ENCODE measurements at regions not wholly inside any gene's neighbourhood (a gene's known extent, or its start where the extent isn't known, plus 50 kb on each side); places are given as distances from the start of the nearest gene placed in this dataset.
"Not testable (repeated sequence)": the region's sequence is repeated elsewhere in the genome, so short reads cannot be mapped to it uniquely, and the experiment has no call there.

- H3K4me3 ChIP-seq; in situ Hi-C loops (cut with MboI; ENCODE audit: low pct_unique_long_range_greater_than_20kb in 2 of 9, low sequenced_read_pairs in 9 of 9, unreplicated experiment in 9 of 9); H3K4me1 ChIP-seq (replicated peaks in 1 of 2); H3K27ac ChIP-seq; ATAC-seq (replicated peaks in 6 of 8): not testable (repeated sequence)
- 0 to 100% (median 82%) methylated on average over 1 of the region's 2 CpGs; no CpG with 5 or more reads in 6 of the 10 experiments for WGBS, 10 experiments
Measured at GRCh38 chr7:150003973-150004372, 130.2 kb downstream of the ATP6V0E2 start.

- in situ Hi-C loops (cut with MboI; ENCODE audit: low pct_unique_long_range_greater_than_20kb in 2 of 9, low sequenced_read_pairs in 9 of 9, unreplicated experiment in 9 of 9); H3K4me3 ChIP-seq; ATAC-seq (replicated peaks in 6 of 8); H3K27ac ChIP-seq; H3K4me1 ChIP-seq (replicated peaks in 1 of 2): not testable (repeated sequence)
- 60 to 100% (median 63%) methylated on average over 1 to 3 of the region's 4 CpGs; no CpG with 5 or more reads in 7 of the 10 experiments for WGBS, 10 experiments
Measured at GRCh38 chr7:150004843-150005242, 131.1 kb downstream of the ATP6V0E2 start.

GRCh38 chr7:150009620-150010303, 136.0 kb downstream of the ATP6V0E2 start:
- in situ Hi-C loops (cut with MboI; ENCODE audit: low pct_unique_long_range_greater_than_20kb in 2 of 9, low sequenced_read_pairs in 9 of 9, unreplicated experiment in 9 of 9); H3K27ac ChIP-seq; ATAC-seq (replicated peaks in 6 of 8); H3K4me1 ChIP-seq (replicated peaks in 1 of 2); H3K4me3 ChIP-seq: not testable (repeated sequence)
- 37 to 40% methylated on average over 2 of the region's 9 CpGs; no CpG with 5 or more reads in 8 of the 10 experiments for WGBS, 10 experiments

GRCh38 chr7:150016651-150017189, 143.0 kb downstream of the ATP6V0E2 start:
- H3K4me1 ChIP-seq (replicated peaks in 1 of 2); H3K27ac ChIP-seq; in situ Hi-C loops (cut with MboI; ENCODE audit: low pct_unique_long_range_greater_than_20kb in 2 of 9, low sequenced_read_pairs in 9 of 9, unreplicated experiment in 9 of 9); ATAC-seq (replicated peaks in 6 of 8); H3K4me3 ChIP-seq: not testable (repeated sequence)
- 29 to 83% (median 65%) methylated on average over 1 to 2 of the region's 3 CpGs; no CpG with 5 or more reads in 6 of the 10 experiments for WGBS, 10 experiments

GRCh38 chr7:150020210-150020609, 146.4 kb downstream of the ATP6V0E2 start:
- ATAC-seq (replicated peaks in 6 of 8); H3K4me3 ChIP-seq; in situ Hi-C loops (cut with MboI; ENCODE audit: low pct_unique_long_range_greater_than_20kb in 2 of 9, low sequenced_read_pairs in 9 of 9, unreplicated experiment in 9 of 9); H3K4me1 ChIP-seq (replicated peaks in 1 of 2); H3K27ac ChIP-seq: not testable (repeated sequence)
- WGBS, 10 experiments: 80 to 86% (median 83%) methylated on average over 1 to 3 of the region's 3 CpGs; no CpG with 5 or more reads in 7 of the 10 experiments

- ATAC-seq (replicated peaks in 6 of 8): peak in 1 of 8 experiments; percentile 45
- in situ Hi-C loops (cut with MboI; ENCODE audit: low pct_unique_long_range_greater_than_20kb in 2 of 9, low sequenced_read_pairs in 9 of 9, unreplicated experiment in 9 of 9): loop anchor here in 1 of 9 experiments (25.0 kb wide), 1 partner anchor 138 kb away; no protein-coding TSS in a partner anchor
- H3K4me3 ChIP-seq; H3K4me1 ChIP-seq (replicated peaks in 1 of 2); H3K27ac ChIP-seq: not testable (repeated sequence)
- WGBS, 10 experiments: 60% methylated on average over 2 of the region's 7 CpGs; no CpG with 5 or more reads in 9 of the 10 experiments
Measured at GRCh38 chr7:150024550-150025490, 151.1 kb downstream of the ATP6V0E2 start.

- not testable (repeated sequence) for ATAC-seq (replicated peaks in 6 of 8); H3K27ac ChIP-seq; H3K4me3 ChIP-seq; H3K4me1 ChIP-seq (replicated peaks in 1 of 2)
- in situ Hi-C loops (cut with MboI; ENCODE audit: low pct_unique_long_range_greater_than_20kb in 2 of 9, low sequenced_read_pairs in 9 of 9, unreplicated experiment in 9 of 9): loop anchor here in 1 of 9 experiments (25.0 kb wide), 1 partner anchor 139 kb away; no protein-coding TSS in a partner anchor
- no CpG with 5 or more reads among the region's 7 CpGs for WGBS, 10 experiments
Measured at GRCh38 chr7:150025802-150026201, 152.0 kb downstream of the ATP6V0E2 start.

GRCh38 chr7:150028344-150029012, 154.7 kb downstream of the ATP6V0E2 start:
- not testable (repeated sequence) for H3K4me3 ChIP-seq; ATAC-seq (replicated peaks in 6 of 8); H3K27ac ChIP-seq; H3K4me1 ChIP-seq (replicated peaks in 1 of 2)
- in situ Hi-C loops (cut with MboI; ENCODE audit: low pct_unique_long_range_greater_than_20kb in 2 of 9, low sequenced_read_pairs in 9 of 9, unreplicated experiment in 9 of 9): loop anchor here in 1 of 9 experiments (25.0 kb wide), 1 partner anchor 141 kb away; no protein-coding TSS in a partner anchor
- no CpG with 5 or more reads among the region's 13 CpGs for WGBS, 10 experiments

GRCh38 chr7:150029013-150029389, 155.2 kb downstream of the ATP6V0E2 start:
- ATAC-seq (replicated peaks in 6 of 8); H3K4me1 ChIP-seq (replicated peaks in 1 of 2); H3K27ac ChIP-seq; H3K4me3 ChIP-seq: not testable (repeated sequence)
- in situ Hi-C loops (cut with MboI; ENCODE audit: low pct_unique_long_range_greater_than_20kb in 2 of 9, low sequenced_read_pairs in 9 of 9, unreplicated experiment in 9 of 9): loop anchor here in 1 of 9 experiments (25.0 kb wide), 1 partner anchor 142 kb away; no protein-coding TSS in a partner anchor
- 30 to 80% methylated on average over 2 of the region's 6 CpGs; no CpG with 5 or more reads in 8 of the 10 experiments for WGBS, 10 experiments

- in situ Hi-C loops (cut with MboI; ENCODE audit: low pct_unique_long_range_greater_than_20kb in 2 of 9, low sequenced_read_pairs in 9 of 9, unreplicated experiment in 9 of 9): loop anchor here in 1 of 9 experiments (25.0 kb wide), 1 partner anchor 144 kb away; no protein-coding TSS in a partner anchor
- not testable (repeated sequence) for ATAC-seq (replicated peaks in 6 of 8)
Measured at GRCh38 chr7:150031733-150032132, 158.0 kb downstream of the ATP6V0E2 start.

GRCh38 chr7:150033711-150034110, 159.9 kb downstream of the ATP6V0E2 start:
- H3K27ac ChIP-seq; H3K4me3 ChIP-seq; ATAC-seq (replicated peaks in 6 of 8); H3K4me1 ChIP-seq (replicated peaks in 1 of 2): not testable (repeated sequence)
- 17% methylated on average over 1 of the region's 23 CpGs; no CpG with 5 or more reads in 9 of the 10 experiments for WGBS, 10 experiments
- in situ Hi-C loops (cut with MboI; ENCODE audit: low pct_unique_long_range_greater_than_20kb in 2 of 9, low sequenced_read_pairs in 9 of 9, unreplicated experiment in 9 of 9): loop anchor here in 1 of 9 experiments (25.0 kb wide), 1 partner anchor 146 kb away; no protein-coding TSS in a partner anchor

More at GRCh38 chr7:150031733-150032132, 158.0 kb downstream of the ATP6V0E2 start:
- WGBS, 10 experiments: 100% methylated on average over 1 of the region's 3 CpGs; no CpG with 5 or more reads in 8 of the 10 experiments
- not testable (repeated sequence) for H3K4me3 ChIP-seq; H3K27ac ChIP-seq; H3K4me1 ChIP-seq (replicated peaks in 1 of 2)

- not testable (repeated sequence) for H3K27ac ChIP-seq; ATAC-seq (replicated peaks in 6 of 8); H3K4me1 ChIP-seq (replicated peaks in 1 of 2); H3K4me3 ChIP-seq
- in situ Hi-C loops (cut with MboI; ENCODE audit: low pct_unique_long_range_greater_than_20kb in 2 of 9, low sequenced_read_pairs in 9 of 9, unreplicated experiment in 9 of 9): loop anchor here in 1 of 9 experiments (25.0 kb wide), 1 partner anchor 148 kb away; no protein-coding TSS in a partner anchor
- WGBS, 10 experiments: no CpG with 5 or more reads among the region's 21 CpGs
Measured at GRCh38 chr7:150035769-150036168, 162.0 kb downstream of the ATP6V0E2 start.
